EL (cell line): ENCODE measurements at regions not wholly inside any gene's neighbourhood (a gene's known extent, or its start where the extent isn't known, plus 50 kb on each side); places are given as distances from the start of the nearest gene placed in this dataset.

Experiments used
- DNase-seq: peaks from one replicate; pipeline ENCODE4 v3.0.0-alpha.2; 2016

DNA sequence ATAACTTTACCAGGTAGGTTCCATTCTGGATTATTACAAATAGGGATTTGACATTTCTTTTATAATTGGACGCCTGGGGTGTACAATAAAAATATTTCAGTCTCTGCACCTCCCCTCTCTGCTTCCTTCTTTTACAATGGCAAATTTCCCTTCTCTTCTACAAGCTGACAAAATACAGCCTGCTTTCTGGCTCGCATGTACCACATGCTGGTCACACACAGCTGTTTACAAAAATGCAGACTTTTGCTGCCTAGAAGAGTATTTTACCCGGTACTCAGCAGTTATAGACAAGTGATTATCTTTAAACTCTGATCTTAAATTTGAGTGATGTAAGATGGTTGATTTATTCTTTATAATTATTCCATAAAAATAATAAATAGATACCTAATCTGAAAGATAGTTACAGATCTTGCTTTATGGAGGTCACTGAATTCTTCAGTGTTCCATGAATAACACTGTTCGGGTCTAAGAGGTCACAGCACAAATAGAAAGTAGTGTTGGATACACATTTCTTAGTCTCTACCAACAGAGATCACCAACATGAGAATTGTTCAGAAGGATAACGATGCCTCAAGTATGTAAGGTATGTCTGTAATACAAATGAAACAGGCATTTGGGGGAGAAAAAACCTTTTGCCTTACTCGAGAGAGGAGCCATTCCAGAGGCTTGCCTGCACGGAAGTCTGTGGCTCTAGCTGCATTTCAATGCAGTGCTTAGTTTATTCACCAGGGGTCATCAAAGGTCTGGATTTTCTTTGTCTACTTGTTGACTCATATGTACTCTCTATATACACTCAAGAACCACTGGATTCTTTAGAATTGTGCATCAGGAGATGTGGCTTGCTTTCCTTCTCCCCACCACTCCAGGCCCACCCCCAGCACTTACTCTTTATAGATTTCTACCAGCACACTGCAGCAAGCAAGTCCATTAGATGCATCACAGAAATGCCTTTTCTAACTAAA lies 206.6 kb upstream of the RFX3 start:
- peak; percentile 89 for DNase-seq

DNA sequence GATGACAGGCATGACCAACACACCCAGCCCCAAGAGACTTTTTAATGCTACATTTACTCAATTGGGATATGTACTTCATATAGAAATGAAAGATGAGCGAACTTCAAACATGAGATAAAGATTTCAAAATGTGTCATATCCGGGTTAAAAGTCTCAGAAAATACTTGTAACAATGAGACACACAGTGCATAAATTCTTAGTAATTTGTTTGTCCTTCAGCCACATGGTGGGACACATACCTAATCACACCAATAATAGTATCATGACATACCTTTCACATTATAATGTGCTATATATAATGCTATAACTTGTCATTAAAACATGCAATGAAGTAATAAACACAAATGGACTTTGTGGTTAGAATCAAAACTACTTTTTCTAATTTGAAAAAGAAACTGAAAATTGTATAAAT lies 204.7 kb upstream of the RFX3 start:
- DNase-seq, result no peak

DNA sequence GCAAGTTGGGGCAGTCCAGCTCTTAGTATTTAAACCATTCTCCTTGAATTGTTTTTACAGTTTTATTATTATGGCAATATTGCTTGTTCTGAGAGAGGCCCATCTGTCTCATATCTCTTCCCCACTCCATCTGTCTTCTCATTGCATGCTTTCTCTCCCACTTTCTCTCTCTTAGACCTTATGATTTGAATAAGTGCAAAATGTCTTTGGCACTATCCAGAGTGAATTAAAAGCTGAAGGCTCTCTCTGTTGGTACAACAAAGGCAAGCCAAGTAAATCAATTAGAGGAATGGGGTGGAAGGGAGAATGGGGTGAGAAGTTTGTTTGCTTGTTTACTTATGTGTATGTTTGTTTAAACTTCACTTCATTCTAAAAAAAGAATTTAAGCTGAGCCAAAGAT lies 195.3 kb upstream of the RFX3 start:
- DNase-seq, result no peak

DNA sequence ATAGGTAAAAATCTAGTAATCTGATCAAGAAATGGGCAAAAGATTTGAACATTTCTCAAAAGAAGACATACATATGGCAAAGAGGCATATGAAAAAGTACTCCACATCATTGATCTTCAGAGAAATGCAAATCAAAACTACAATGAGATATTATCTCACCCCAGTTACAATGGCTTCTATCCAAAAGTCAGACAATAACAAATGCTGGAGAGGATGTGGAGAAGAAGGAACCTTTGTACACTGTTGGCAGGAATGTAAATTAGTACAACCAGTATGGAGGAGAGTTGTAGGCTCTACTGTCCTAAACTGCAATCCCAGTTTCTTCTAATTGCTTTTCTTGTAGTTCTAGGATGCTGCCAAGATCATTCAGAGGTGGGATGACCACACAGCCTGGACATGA lies 193.5 kb upstream of the RFX3 start:
- DNase-seq, result no peak

DNA sequence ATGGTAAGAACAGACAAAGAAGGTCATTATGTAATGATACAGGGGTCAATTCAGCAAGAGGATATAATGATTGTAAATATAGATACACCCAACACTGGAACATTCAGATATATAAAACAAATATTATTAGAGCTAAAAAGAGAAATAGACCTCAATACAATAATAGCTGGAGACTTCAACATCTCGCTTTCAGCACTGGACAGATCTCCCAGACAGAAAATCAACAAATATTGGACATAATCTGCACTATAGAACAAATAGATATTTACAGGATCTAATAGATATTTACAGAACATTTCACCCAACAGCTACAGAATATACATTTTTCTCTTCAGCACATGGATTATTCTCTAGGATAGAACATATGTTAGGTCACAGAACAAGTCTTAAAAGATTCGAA lies 190.6 kb upstream of the RFX3 start:
- DNase-seq, result no peak

DNA sequence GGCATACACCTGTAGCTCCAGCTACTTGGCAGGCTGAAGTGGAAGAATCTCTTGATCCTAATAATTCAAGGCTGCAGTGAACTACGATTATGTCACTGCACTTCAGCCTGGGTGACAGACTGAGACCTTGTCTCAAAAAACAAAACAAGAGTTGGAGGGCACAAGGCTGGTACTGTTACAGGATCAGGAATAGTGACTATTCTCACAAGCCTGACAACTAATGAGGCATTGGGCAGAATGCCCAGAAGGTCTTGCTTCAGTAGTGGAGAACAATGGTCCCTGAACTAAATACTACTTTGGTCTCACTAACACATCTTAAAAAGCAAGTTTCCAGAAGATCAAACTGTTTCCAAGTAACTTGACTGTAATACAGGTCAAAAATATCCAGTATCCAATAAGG lies 182.9 kb upstream of the RFX3 start:
- no peak for DNase-seq

DNA sequence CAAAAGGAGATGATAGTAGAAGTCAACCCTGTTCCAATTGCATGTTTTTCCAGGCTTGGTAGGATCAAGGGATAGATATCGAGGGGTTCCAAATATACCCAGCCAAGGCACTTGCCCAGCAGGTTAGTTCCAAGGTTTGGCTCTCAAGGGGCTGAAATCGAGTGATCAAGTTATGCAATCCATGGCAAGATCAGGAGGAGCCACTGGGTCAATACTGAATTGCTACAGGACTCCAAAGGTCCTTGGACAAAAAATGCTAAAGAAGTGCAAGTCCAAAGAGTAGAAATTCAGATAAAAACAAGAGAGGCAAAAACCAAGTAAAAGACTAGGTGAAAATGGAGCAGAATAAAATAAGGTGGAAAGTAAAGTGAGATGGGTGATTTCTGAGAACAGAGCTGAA lies 179.1 kb upstream of the RFX3 start:
- DNase-seq, result no peak

DNA sequence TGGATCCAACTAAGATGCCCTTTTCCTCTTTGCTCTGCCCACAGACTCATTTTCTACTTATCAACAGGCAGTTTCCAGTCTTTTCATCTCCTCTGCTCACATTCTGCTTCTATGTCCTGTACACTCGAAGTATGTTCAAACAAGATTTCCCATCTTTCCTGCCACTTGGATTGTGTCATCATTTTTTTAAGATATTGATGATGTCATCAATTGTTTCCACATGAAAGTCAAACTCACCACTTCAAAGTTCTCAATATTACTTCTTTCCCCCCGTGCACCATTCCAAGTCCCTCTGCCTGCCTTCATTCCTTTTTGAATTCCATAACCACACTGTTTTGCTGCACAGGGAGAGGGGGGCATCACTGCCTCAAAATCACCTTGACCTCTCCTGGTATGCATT lies 175.0 kb upstream of the RFX3 start:
- no peak for DNase-seq

DNA sequence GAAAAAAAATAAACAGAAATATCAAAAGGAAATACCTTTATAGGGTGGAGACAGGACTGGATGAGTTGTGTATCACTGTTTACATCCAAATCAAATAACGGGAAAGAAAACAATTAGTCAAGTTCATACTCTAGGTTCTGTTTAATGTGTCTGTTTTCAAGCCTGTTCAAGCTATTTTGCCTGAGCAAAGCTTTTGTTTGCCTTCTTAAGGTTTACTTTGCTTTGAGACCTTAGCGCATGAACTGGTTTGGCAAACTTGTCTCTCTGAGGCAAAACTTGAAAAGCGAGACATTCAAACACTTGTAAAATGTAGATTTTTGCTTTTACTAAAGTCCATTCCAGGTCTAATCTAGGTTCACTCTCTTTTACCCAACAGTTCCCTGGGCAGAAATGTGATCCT lies 174.1 kb upstream of the RFX3 start:
- DNase-seq, result no peak

DNA sequence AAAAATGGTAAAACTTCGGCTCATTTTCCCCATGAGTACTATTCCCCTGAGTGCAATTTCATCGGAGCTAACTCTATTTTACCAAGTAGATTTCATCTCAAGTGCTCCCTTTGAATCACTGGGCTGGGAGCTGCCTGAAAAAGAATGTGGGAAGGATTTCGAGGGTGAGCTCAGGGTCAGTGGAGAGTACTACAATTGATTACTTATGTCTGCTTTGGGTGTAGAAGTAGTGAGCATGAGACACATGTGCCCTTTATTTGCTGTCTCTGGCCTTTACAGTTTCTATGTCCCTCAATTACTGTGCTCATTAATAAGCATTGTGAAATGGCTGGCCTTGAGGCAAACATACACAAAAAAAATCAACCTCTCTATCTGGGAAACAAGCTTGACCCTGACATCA lies 172.7 kb upstream of the RFX3 start:
- DNase-seq, result no peak

DNA sequence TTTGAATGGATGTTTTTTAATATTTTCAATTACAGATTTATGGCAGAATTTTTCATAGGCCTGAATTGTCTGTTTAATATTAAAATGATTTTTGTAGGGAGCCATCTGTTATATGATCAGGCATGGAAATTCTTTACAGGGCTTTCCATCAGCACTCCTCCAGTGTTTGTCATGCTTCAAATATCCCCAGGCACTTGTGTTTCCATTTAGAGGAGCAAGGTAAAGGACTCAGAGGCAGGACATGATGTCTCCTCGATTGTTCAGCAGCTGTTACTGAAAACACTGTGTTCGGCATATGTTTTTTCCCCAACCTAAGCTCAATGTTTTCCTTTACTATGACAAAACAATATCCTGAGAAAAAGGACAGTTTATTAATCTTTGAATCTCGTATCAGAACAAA lies 172.3 kb upstream of the RFX3 start:
- no peak for DNase-seq

DNA sequence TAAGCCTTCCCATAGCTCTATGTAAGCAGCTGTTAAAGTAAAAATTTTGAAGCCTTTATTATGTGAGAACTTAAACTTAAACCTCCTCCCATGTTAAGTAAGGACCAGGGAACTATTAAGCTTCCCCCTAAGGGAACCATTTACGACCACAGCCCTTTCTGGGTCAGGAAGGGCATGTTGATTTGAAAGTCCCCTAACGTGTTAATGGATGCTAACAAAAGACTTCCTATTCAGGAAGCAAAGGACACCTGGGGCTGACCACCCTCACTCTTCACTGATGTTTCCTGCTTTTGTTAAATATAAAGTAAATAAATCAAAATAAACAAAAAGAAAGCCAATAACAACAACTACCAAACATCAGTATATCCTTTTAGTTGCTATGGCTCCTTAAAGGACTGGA lies 170.6 kb upstream of the RFX3 start:
- no peak for DNase-seq

DNA sequence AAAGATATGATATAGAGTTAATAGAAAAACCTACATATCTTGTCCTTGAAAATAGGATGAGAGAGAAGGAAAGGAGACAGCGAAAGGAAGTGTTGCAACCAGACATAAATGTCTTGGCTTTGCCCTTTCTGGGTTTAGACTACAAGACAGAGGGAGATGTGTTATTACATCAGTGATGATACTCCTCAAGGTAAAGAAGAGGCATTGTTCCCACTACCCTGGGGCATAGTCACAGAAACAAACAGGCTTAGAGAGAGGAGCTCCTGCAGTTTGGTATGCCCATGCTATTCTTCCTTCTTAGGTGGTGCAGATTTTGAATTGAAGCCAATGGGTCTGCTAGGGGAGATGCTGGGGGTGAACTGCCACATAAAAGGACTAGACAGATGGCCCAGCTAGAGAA lies 166.8 kb upstream of the RFX3 start:
- no peak for DNase-seq

DNA sequence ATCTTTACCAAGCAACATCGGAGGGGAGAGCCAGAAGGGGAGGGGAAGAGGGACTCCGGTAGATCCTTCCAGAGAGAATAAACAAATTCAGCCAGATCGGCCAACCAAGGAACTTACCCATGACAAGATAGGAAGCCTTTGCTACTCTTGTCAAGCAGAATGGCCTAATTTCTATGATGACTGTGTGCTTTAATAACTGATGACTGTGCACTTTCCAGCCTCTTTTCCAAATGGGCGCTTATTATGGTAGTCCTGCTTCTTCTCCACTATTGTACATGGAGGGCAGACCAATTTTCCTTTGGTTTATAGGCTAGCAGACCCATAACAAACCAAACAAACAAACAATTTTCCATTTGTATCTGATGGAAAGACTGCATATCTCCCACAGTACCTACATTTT lies 163.8 kb upstream of the RFX3 start:
- DNase-seq, result no peak

DNA sequence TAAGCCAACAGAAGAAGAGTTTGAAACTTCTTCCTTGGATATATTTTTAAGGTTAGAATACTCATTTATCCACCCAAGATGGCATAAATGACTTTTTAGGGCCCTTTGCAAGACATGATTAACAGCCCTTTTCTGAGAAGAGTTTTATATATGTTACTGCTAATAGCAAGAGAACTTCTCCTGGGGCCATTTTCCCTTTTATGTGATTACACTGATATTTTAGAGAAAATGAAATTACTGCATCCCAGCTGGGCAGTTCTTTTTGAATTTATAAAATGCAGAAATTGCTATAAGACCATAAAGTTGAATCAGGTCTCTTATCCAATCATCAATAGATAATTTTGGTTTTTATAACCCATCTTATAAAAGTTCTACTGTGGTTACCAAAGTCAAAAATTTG lies 161.3 kb upstream of the RFX3 start:
- no peak for DNase-seq

DNA sequence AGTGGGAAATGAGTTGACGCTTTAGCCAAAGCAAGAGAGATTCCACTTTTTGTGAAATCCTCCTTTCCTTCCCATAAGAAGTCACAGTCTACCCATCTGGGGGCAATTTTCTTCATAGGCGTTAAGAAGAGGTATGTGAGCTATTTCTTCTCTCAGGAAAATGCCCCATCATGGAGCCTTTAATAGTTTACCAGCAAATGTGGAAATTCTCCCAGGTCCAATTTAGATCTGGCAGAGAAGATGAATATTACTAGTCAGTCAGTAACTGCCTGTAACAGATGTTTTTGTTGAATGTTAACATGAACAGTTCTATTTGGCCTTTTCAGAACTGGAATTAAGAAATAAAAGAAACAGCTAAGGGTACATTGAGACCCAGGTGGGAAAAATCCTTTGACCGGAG lies 156.4 kb upstream of the RFX3 start:
- DNase-seq, result no peak

DNA sequence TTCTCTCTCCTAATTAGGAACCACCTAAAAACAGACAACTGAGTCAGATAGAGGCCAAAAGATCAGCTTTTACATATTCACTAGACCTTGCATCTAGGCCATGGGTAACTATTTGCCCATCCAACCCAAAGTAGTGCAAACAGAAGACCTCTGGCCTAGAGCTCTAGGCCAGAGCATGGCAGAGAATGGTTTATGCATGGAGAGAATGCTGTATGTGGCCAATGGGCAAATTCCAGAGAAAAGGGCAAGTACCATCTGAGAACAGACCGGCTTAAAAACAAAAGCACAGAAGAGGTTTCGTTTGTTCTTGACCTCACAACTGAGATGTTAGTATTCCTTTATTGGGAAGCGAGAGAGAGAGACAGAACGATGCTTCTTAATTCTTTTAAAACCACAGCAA lies 151.7 kb upstream of the RFX3 start:
- DNase-seq, result no peak

DNA sequence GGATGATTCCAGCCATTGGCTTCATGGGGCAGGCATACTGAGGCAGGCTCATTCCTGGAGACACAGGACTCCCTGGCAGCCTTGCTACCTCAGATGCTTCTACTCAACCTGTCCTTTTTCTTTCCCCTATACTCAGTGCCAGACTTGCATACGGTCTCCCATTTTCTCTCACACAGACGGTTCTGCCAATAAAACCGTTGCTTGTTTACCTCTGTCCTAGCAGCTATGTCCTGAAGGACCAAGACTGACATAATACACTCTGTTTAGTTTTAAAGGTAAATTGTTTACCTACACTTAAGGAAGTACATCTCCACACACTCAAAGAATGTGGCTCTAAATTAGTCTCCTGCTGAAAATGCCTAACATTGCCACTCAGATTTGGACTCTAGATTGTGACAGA lies 151.0 kb upstream of the RFX3 start:
- DNase-seq, result no peak

DNA sequence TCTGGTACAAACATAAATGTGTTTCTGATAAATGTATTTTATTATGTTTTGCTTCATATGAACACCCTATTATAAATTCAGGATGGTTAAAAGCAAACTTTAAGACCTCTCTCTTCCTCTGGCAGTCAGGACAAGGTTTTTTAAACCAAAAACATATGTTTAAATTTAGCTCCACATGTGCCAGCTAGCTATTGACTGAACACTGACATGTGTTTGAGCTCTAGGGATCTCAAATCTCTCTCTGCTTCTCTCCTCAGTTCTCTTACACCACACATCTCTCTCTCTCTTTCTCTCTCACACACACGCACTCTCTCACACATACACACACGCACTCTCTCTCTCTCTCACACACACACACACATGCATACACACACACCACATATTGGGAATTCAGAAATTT lies 150.1 kb upstream of the RFX3 start:
- no peak for DNase-seq

DNA sequence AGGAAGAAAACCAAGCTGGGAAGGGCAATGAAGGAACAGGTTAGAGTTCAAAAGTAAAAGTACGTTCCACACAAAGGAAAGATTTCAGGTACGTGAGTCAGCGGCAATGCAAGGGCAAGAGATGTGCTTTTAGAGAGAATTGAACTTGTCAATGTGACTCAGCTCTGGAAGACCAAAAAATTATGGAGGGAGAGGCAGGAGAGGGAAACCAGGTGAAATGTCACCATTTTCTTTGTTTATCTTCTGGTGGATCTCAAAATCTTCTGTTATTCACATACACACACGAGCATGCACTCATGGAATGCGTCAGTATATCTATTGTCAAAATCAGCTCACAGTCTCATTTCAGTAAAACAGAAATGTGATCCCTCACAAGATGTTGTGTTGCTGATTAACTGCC lies 148.8 kb upstream of the RFX3 start:
- no peak for DNase-seq

DNA sequence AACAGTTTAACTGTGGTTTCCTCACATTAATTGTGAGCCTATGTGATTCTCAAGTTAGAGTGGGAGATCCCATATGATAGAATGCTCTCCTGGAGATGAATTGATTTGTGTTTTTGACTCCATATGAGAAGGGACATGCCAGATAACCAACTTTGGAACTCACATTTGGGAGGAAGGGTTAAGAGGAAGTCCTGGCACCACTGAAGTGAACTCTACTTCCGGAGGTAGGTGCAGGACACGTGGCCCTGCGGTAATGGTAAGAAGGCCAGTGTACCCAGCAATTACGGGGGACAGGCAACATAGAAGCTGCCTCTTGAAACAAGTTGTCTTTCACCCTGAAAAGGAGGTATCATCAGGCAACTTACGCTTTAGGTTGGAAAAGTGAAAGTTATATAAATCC lies 146.6 kb upstream of the RFX3 start:
- DNase-seq, result no peak

DNA sequence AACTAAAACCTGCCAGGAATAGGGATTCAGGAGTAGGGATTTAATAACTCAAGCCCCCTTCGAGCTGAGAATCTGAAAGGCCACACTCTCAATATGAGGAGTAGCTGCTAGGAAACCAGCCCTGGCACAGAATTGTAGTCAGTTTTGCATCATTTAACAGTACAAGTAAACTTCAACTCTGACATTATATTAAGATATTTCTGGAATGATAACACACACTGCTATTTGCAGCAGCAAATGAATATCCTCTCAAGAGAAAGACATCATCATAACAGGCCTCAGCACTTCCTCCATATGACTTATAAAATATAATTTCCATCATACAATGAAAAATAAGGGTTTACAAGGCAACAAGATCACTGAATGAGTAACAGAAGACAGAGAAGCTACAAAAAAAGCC lies 138.2 kb upstream of the RFX3 start:
- no peak for DNase-seq

DNA sequence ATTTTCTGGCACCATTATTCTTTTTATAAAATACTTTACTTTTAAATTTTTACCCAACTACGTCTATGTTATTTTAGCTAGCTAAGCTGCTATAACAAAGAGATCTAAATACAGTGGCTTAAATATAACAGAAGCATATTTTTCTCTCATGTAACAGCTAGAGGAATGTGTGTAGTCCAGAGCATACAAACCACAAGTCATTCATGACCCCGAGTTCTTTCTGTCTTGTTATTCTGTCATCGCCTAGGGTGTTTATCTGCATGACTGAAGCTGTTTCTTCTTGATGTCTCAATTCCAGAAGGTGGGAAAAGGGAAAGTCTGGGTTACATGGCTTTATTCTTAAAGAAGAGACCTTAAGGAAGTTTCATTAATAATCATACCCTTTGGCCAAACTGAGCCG lies 136.9 kb upstream of the RFX3 start:
- DNase-seq, result peak; percentile 11

DNA sequence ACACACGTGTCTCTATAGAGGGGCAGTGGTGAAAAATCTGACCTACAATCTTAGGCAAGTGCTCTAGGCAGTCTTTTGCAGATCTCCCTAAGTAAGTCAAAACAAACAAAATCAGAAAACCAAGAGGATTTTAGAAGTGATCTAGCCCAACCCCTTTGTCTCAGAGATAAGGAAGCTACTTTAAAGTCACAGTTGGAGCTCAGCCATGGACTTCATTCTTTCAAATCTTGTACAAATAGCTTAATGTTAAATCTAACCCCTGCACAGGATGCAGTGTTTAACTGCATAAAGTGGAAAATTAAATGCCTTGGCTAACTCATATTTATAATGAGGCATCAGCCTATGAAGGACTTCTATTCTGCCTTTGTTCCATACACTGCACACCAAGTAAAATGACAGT lies 135.1 kb upstream of the RFX3 start:
- DNase-seq, result no peak

DNA sequence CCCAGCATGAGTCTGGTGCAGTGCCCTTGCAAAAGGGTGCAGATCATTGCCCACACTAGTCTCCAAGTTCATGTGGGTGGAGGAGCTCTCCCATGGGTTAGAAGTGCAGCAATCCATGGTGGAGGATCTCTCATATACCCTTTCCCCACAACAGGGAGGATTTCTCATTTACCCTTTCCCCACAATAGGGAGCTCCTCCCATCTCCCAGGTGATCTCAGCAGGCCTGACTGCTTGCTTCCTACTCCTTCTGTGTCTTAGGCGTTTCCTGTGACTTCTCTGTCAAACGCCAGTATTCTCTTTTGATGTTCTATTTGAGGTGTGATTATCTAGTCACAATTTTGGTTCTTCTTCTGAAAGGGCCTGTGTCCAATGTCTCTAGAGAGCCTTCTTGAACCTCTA lies 133.8 kb upstream of the RFX3 start:
- no peak for DNase-seq
